ENCODE measurements at regions not wholly inside any gene's neighbourhood (a gene's known extent, or its start where the extent isn't known, plus 50 kb on each side); places are given as distances from the start of the nearest gene placed in this dataset.
A peak's percentile ranks its signal among the peaks of the same experiment; 100 is the strongest.

GRCh38 chrX:936979-937769 lies 275.3 kb downstream of the CRLF2 start:
- Histone ChIP-seq H3K9me3 (no peaks in the 10 kb centered on the region), H3K27me3 (replicated peaks in 1 of 7) (peaks cover 0 to 15% (median 0%) of the 10 kb centered on the region in 7 donors), H3K4me3 (no peak overlapping the region), H3K36me3 (no peaks in the 10 kb centered on the region), H3K27ac (no peak overlapping the region), H3K4me1 (no peaks in the 10 kb centered on the region)
- no peak for DNase-seq
- 77 to 85% (median 80%) methylated on average over 25 to 26 of the region's 26 CpGs for WGBS, 5 donors
- intact Hi-C loops (cut with DNase I; ENCODE audit: low total_unique reads): no loop called here
- TF ChIP-seq POLR2AphosphoS5 (IDR thresholded peaks at IDR 0.05): no peak
- TF ChIP-seq POLR2A (IDR thresholded peaks at IDR 0.05): no peak
- no peak for TF ChIP-seq CTCF (IDR thresholded peaks at IDR 0.05 in 8 of 11, conservative IDR thresholded peaks at IDR 0.05 in 3 of 11)

GRCh38 chrX:933611-934010 lies 278.8 kb downstream of the CRLF2 start:
- Histone ChIP-seq H3K4me1 (no peaks in the 10 kb centered on the region), H3K4me3 (no peak overlapping the region), H3K27me3 (replicated peaks in 1 of 7) (no peaks in the 10 kb centered on the region), H3K36me3 (no peaks in the 10 kb centered on the region), H3K9me3 (no peaks in the 10 kb centered on the region), H3K27ac (no peak overlapping the region)
- WGBS, 5 donors: 79 to 86% (median 84%) methylated on average over 11 of the region's 11 CpGs
- DNase-seq: no peak
- intact Hi-C loops (cut with DNase I; ENCODE audit: low total_unique reads): no loop called here
- TF ChIP-seq POLR2A (IDR thresholded peaks at IDR 0.05) (no peak), POLR2AphosphoS5 (IDR thresholded peaks at IDR 0.05) (no peak), CTCF (IDR thresholded peaks at IDR 0.05 in 8 of 11, conservative IDR thresholded peaks at IDR 0.05 in 3 of 11) (no peak)

GRCh38 chrX:928606-929005 lies 283.8 kb downstream of the CRLF2 start:
- Histone ChIP-seq H3K4me3 (no peak overlapping the region), H3K27ac (no peak overlapping the region), H3K4me1 (no peaks in the 10 kb centered on the region), H3K36me3 (no peaks in the 10 kb centered on the region), H3K27me3 (replicated peaks in 1 of 7) (no peaks in the 10 kb centered on the region), H3K9me3 (peaks cover 0 to 12% (median 0%) of the 10 kb centered on the region in 8 donors)
- WGBS, 5 donors: 34 to 65% (median 57%) methylated on average over 4 of the region's 4 CpGs
- TF ChIP-seq CTCF (IDR thresholded peaks at IDR 0.05 in 8 of 11, conservative IDR thresholded peaks at IDR 0.05 in 3 of 11): no peak
- no peak for TF ChIP-seq POLR2A (IDR thresholded peaks at IDR 0.05)
- no peak for TF ChIP-seq POLR2AphosphoS5 (IDR thresholded peaks at IDR 0.05)
- DNase-seq: peak; percentile 6
- intact Hi-C loops (cut with DNase I; ENCODE audit: low total_unique reads): no loop called here

- 83 to 97% (median 93%) methylated on average over 2 of the region's 2 CpGs for WGBS, 5 donors
These were observed 285.5 kb downstream of the CRLF2 start for GRCh38 chrX:926991-927390.

More at GRCh38 chrX:926991-927390, 285.5 kb downstream of the CRLF2 start:
- H3K9me3 ChIP-seq: peaks cover 0 to 12% (median 0%) of the 10 kb centered on the region in 8 donors
- H3K36me3 ChIP-seq: no peaks in the 10 kb centered on the region
- H3K4me1 ChIP-seq: no peaks in the 10 kb centered on the region
- DNase-seq: peak; percentile 33
- TF ChIP-seq POLR2AphosphoS5 (IDR thresholded peaks at IDR 0.05) (no peak), CTCF (IDR thresholded peaks at IDR 0.05 in 8 of 11, conservative IDR thresholded peaks at IDR 0.05 in 3 of 11) (no peak), POLR2A (IDR thresholded peaks at IDR 0.05) (no peak)
- intact Hi-C loops (cut with DNase I; ENCODE audit: low total_unique reads): no loop called here
- no peaks in the 10 kb centered on the region for H3K27me3 ChIP-seq (replicated peaks in 1 of 7)
- no peak overlapping the region for H3K27ac ChIP-seq
- no peak overlapping the region for H3K4me3 ChIP-seq
